ENCODE measurements at regions not wholly inside any gene's neighbourhood (a gene's known extent, or its start where the extent isn't known, plus 50 kb on each side); places are given as distances from the start of the nearest gene placed in this dataset.

DNA sequence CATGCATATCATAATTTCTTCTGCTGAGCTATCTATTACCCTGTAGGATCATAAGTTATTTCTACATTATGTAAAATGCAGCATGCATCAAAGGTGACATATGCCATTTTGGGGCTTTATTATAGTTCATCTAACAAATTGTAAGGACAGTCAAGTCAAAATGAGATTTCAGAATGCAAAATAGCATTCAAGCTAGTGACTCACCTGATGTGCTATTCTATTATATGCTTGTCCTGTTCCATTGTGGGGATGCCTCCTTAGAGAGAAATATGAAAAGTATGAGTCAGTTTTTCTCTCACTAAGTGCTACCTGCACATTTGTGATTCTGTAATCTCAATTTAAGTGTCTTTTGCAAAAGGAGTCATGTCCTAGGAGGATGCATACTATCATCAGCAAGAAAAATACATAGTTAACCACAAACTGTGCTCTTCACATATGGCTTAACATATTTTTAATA is 647.0 kb upstream of the PCDH10 start:
- TF ChIP-seq FOXP1 (IDR thresholded peaks at IDR 0.05), result no peak
- TF ChIP-seq FOXP1 (CRISPR knock-in tag; IDR thresholded peaks at IDR 0.05), result no peak
- no peak for TF ChIP-seq ISX (CRISPR knock-in tag; conservative IDR thresholded peaks at IDR 0.05)
- TF ChIP-seq SIX1 (CRISPR knock-in tag; IDR thresholded peaks at IDR 0.05; ENCODE audit: borderline replicate concordance), result no peak
- TF ChIP-seq TBP (CRISPR knock-in tag; IDR thresholded peaks at IDR 0.05), result no peak
- TF ChIP-seq, protein P1, sequence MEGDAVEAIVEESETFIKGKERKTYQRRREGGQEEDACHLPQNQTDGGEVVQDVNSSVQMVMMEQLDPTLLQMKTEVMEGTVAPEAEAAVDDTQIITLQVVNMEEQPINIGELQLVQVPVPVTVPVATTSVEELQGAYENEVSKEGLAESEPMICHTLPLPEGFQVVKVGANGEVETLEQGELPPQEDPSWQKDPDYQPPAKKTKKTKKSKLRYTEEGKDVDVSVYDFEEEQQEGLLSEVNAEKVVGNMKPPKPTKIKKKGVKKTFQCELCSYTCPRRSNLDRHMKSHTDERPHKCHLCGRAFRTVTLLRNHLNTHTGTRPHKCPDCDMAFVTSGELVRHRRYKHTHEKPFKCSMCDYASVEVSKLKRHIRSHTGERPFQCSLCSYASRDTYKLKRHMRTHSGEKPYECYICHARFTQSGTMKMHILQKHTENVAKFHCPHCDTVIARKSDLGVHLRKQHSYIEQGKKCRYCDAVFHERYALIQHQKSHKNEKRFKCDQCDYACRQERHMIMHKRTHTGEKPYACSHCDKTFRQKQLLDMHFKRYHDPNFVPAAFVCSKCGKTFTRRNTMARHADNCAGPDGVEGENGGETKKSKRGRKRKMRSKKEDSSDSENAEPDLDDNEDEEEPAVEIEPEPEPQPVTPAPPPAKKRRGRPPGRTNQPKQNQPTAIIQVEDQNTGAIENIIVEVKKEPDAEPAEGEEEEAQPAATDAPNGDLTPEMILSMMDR (CRISPR knock-in tag; IDR thresholded peaks at IDR 0.05), result no peak
- no peak for TF ChIP-seq ZSCAN29 (CRISPR knock-in tag; conservative IDR thresholded peaks at IDR 0.05)
- TF ChIP-seq EHMT2 (IDR thresholded peaks at IDR 0.05; ENCODE audit: borderline replicate concordance, low read depth, low read length), result no peak

Data from HepG2 (cell line).